ENCODE measurements at regions not wholly inside any gene's neighbourhood (a gene's known extent, or its start where the extent isn't known, plus 50 kb on each side); places are given as distances from the start of the nearest gene placed in this dataset.

DNA sequence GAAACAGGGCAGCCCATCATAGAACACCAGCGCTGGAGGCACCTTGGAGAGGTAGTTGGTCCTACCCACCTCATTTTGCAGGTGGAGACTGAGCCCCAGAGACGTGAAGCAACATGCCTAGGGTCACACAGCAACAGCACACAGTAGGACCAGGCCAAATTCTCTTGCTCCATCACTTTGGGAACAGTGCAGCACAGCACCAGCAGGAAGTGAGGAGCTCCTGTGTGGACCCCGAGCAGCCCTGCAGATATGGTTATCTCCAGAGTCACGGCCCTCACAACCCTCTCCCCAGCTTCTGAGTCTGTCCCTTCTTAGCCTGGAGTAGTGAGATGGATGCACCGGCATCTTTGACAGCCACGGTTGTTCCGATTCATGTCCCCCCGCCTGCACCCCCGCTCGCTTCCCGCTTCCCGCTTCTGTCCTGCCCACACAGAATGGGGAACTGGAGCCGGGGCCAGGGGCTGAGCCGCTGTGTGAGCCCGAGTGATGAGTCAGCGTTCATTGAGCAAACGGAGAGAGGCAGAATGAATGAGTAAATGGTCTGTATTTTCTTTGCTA lies 72.6 kb upstream of the DUSP22 start:
- no peak for ATAC-seq
- Histone ChIP-seq H3K27ac (ENCODE audit: low read length) (no peak overlapping the region), H3K4me3 (ENCODE audit: low read depth in 2 of 2, low read length in 2 of 2) (no peak overlapping the region), H3K27me3 (ENCODE audit: control insufficient read depth, insufficient read depth, low read length) (no peaks in the 10 kb centered on the region), H3K4me1 (ENCODE audit: control insufficient read depth, insufficient read depth, low read length) (no peaks in the 10 kb centered on the region), H3K9me3 (ENCODE audit: control insufficient read depth, insufficient read depth, low read depth, low read length) (no peaks in the 10 kb centered on the region), H3K36me3 (ENCODE audit: control insufficient read depth, insufficient read depth, low read length) (no peaks in the 10 kb centered on the region)
- in situ Hi-C loops (cut with HindIII; ENCODE audit: low pct_unique_long_range_greater_than_20kb, low sequenced_read_pairs) (no loop called here), intact Hi-C loops (cut with micrococcal nuclease; ENCODE audit: unreplicated experiment) (no loop called here)
- no TSS peak for BruUV-seq (replicated peaks)
- ChIA-PET CTCF (no interaction called here), POLR2A (no interaction called here)
- no peak for DNase-seq (ENCODE audit: low read depth, low spot score)
- TF ChIP-seq TCF7L2 (IDR thresholded peaks at IDR 0.05; ENCODE audit: low read depth, low read length) (no peak), SIN3A (IDR thresholded peaks at IDR 0.05; ENCODE audit: borderline replicate concordance, insufficient read depth, low read depth, low read length) (no peak), POLR2AphosphoS5 (IDR thresholded peaks at IDR 0.05; ENCODE audit: low read depth, low read length) (no peak), REST (IDR thresholded peaks at IDR 0.05; ENCODE audit: insufficient read depth in 1 of 2, low read depth in 2 of 2, low read length in 1 of 2) (no peak)
- TF ChIP-seq, protein P1, sequence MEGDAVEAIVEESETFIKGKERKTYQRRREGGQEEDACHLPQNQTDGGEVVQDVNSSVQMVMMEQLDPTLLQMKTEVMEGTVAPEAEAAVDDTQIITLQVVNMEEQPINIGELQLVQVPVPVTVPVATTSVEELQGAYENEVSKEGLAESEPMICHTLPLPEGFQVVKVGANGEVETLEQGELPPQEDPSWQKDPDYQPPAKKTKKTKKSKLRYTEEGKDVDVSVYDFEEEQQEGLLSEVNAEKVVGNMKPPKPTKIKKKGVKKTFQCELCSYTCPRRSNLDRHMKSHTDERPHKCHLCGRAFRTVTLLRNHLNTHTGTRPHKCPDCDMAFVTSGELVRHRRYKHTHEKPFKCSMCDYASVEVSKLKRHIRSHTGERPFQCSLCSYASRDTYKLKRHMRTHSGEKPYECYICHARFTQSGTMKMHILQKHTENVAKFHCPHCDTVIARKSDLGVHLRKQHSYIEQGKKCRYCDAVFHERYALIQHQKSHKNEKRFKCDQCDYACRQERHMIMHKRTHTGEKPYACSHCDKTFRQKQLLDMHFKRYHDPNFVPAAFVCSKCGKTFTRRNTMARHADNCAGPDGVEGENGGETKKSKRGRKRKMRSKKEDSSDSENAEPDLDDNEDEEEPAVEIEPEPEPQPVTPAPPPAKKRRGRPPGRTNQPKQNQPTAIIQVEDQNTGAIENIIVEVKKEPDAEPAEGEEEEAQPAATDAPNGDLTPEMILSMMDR (IDR thresholded peaks at IDR 0.05), result no peak

DNA sequence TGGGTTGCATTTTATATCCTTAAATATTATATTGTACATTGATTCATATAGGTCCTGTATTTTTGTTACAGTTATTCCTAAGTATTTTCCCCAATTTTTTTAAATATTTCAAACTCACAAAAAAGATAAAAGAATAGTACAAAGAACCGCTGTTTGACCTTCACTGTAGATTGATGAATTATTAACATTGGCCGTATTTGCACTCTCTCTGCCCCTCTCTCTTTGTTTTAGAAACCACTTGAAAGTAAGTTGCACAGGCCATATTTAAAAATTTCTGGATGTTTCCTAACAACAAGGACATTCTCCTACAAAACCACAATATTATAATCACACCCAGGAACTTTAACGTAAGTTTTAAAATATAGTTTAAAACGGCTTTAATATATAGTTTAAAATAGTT lies 72.0 kb upstream of the DUSP22 start:
- H3K27ac ChIP-seq (ENCODE audit: low read length), result no peak overlapping the region
- ChIA-PET CTCF (no interaction called here), POLR2A (interaction anchor here (0.6 kb wide), 1 partner anchor 87 kb away, joined by 21 read pairs; no protein-coding TSS in a partner anchor)
- BruUV-seq (replicated peaks), result no TSS peak
- in situ Hi-C loops (cut with HindIII; ENCODE audit: low pct_unique_long_range_greater_than_20kb, low sequenced_read_pairs) (no loop called here), intact Hi-C loops (cut with micrococcal nuclease; ENCODE audit: unreplicated experiment) (no loop called here)
- DNase-seq (ENCODE audit: low read depth, low spot score), result no peak
- H3K27me3 ChIP-seq (ENCODE audit: control insufficient read depth, insufficient read depth, low read length), result no peaks in the 10 kb centered on the region
- H3K36me3 ChIP-seq (ENCODE audit: control insufficient read depth, insufficient read depth, low read length), result no peaks in the 10 kb centered on the region
- ATAC-seq, result no peak
- no peak overlapping the region for H3K4me3 ChIP-seq (ENCODE audit: low read depth in 2 of 2, low read length in 2 of 2)
- H3K9me3 ChIP-seq (ENCODE audit: control insufficient read depth, insufficient read depth, low read depth, low read length), result no peaks in the 10 kb centered on the region
- H3K4me1 ChIP-seq (ENCODE audit: control insufficient read depth, insufficient read depth, low read length), result no peaks in the 10 kb centered on the region
- TF ChIP-seq POLR2AphosphoS5 (IDR thresholded peaks at IDR 0.05; ENCODE audit: low read depth, low read length) (no peak), SIN3A (IDR thresholded peaks at IDR 0.05; ENCODE audit: borderline replicate concordance, insufficient read depth, low read depth, low read length) (no peak), TCF7L2 (IDR thresholded peaks at IDR 0.05; ENCODE audit: low read depth, low read length) (no peak), REST (IDR thresholded peaks at IDR 0.05; ENCODE audit: insufficient read depth in 1 of 2, low read depth in 2 of 2, low read length in 1 of 2) (no peak)
- TF ChIP-seq, protein P1 (IDR thresholded peaks at IDR 0.05), result no peak

Data from Panc1 (cell line).